WTC11 (cell line): ENCODE measurements at regions not wholly inside any gene's neighbourhood (a gene's known extent, or its start where the extent isn't known, plus 50 kb on each side); places are given as distances from the start of the nearest gene placed in this dataset.

Experiments
- E2F1 ChIP-seq: sonication (generic); formaldehyde crosslinking; IDR thresholded peaks from 2 replicates; pipeline ENCODE4 v1.8.0; 2022; ENCODE audit warnings: mild to moderate bottlenecking, missing genetic modification reagents
- ESRRA ChIP-seq: sonication (generic); formaldehyde crosslinking; IDR thresholded peaks from 2 replicates; pipeline ENCODE4 v1.8.1; 2022; ENCODE audit warnings: mild to moderate bottlenecking, missing genetic modification reagents, borderline replicate concordance
- PRRX2 ChIP-seq: fragments of 250-450 bp; sonication (Bioruptor Pico); IDR thresholded peaks from 2 replicates; pipeline ENCODE4 v1.8.0; 2021; ENCODE audit warnings: mild to moderate bottlenecking
- TF ChIP-seq, protein P1 (sequence below): fragments of 200-600 bp; IDR thresholded peaks from 2 replicates; pipeline ENCODE4 v1.8.0; 2022; ENCODE audit warnings: antibody characterized with exemption
- TF ChIP-seq, protein P2 (sequence below): sonication (generic); formaldehyde crosslinking; IDR thresholded peaks from 2 replicates; pipeline ENCODE4 v1.8.1; 2023; ENCODE audit warnings: mild to moderate bottlenecking, missing genetic modification reagents, moderate library complexity
- TF ChIP-seq, protein P3 (sequence below): sonication (generic); formaldehyde crosslinking; IDR thresholded peaks from 2 replicates; pipeline ENCODE4 v1.8.1; 2023; ENCODE audit warnings: mild to moderate bottlenecking, moderate library complexity, missing genetic modification reagents
- TF ChIP-seq, protein P4 (sequence below): sonication (generic); formaldehyde crosslinking; IDR thresholded peaks from 2 replicates; pipeline ENCODE4 v1.8.1; 2022; ENCODE audit warnings: missing genetic modification reagents, borderline replicate concordance
- TF ChIP-seq, protein P5 (sequence below): sonication (generic); formaldehyde crosslinking; IDR thresholded peaks from 2 replicates; pipeline ENCODE4 v1.8.0; 2023; ENCODE audit warnings: mild to moderate bottlenecking, missing genetic modification reagents

GRCh38 chr13:72166102-72166650 is 299.2 kb upstream of the DACH1 start:
- TF ChIP-seq, protein P1, sequence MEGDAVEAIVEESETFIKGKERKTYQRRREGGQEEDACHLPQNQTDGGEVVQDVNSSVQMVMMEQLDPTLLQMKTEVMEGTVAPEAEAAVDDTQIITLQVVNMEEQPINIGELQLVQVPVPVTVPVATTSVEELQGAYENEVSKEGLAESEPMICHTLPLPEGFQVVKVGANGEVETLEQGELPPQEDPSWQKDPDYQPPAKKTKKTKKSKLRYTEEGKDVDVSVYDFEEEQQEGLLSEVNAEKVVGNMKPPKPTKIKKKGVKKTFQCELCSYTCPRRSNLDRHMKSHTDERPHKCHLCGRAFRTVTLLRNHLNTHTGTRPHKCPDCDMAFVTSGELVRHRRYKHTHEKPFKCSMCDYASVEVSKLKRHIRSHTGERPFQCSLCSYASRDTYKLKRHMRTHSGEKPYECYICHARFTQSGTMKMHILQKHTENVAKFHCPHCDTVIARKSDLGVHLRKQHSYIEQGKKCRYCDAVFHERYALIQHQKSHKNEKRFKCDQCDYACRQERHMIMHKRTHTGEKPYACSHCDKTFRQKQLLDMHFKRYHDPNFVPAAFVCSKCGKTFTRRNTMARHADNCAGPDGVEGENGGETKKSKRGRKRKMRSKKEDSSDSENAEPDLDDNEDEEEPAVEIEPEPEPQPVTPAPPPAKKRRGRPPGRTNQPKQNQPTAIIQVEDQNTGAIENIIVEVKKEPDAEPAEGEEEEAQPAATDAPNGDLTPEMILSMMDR, result no peak
- TF ChIP-seq, protein P2, sequence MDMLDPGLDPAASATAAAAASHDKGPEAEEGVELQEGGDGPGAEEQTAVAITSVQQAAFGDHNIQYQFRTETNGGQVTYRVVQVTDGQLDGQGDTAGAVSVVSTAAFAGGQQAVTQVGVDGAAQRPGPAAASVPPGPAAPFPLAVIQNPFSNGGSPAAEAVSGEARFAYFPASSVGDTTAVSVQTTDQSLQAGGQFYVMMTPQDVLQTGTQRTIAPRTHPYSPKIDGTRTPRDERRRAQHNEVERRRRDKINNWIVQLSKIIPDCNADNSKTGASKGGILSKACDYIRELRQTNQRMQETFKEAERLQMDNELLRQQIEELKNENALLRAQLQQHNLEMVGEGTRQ (CRISPR knock-in tag), result no peak
- no peak for TF ChIP-seq PRRX2
- TF ChIP-seq, protein P3, sequence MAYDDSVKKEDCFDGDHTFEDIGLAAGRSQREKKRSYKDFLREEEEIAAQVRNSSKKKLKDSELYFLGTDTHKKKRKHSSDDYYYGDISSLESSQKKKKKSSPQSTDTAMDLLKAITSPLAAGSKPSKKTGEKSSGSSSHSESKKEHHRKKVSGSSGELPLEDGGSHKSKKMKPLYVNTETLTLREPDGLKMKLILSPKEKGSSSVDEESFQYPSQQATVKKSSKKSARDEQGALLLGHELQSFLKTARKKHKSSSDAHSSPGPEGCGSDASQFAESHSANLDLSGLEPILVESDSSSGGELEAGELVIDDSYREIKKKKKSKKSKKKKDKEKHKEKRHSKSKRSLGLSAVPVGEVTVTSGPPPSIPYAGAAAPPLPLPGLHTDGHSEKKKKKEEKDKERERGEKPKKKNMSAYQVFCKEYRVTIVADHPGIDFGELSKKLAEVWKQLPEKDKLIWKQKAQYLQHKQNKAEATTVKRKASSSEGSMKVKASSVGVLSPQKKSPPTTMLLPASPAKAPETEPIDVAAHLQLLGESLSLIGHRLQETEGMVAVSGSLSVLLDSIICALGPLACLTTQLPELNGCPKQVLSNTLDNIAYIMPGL (CRISPR knock-in tag), result no peak
- TF ChIP-seq, protein P4, sequence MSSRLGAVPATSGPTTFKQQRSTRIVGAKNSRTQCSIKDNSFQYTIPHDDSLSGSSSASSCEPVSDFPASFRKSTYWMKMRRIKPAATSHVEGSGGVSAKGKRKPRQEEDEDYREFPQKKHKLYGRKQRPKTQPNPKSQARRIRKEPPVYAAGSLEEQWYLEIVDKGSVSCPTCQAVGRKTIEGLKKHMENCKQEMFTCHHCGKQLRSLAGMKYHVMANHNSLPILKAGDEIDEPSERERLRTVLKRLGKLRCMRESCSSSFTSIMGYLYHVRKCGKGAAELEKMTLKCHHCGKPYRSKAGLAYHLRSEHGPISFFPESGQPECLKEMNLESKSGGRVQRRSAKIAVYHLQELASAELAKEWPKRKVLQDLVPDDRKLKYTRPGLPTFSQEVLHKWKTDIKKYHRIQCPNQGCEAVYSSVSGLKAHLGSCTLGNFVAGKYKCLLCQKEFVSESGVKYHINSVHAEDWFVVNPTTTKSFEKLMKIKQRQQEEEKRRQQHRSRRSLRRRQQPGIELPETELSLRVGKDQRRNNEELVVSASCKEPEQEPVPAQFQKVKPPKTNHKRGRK (CRISPR knock-in tag), result no peak
- TF ChIP-seq, protein P5, sequence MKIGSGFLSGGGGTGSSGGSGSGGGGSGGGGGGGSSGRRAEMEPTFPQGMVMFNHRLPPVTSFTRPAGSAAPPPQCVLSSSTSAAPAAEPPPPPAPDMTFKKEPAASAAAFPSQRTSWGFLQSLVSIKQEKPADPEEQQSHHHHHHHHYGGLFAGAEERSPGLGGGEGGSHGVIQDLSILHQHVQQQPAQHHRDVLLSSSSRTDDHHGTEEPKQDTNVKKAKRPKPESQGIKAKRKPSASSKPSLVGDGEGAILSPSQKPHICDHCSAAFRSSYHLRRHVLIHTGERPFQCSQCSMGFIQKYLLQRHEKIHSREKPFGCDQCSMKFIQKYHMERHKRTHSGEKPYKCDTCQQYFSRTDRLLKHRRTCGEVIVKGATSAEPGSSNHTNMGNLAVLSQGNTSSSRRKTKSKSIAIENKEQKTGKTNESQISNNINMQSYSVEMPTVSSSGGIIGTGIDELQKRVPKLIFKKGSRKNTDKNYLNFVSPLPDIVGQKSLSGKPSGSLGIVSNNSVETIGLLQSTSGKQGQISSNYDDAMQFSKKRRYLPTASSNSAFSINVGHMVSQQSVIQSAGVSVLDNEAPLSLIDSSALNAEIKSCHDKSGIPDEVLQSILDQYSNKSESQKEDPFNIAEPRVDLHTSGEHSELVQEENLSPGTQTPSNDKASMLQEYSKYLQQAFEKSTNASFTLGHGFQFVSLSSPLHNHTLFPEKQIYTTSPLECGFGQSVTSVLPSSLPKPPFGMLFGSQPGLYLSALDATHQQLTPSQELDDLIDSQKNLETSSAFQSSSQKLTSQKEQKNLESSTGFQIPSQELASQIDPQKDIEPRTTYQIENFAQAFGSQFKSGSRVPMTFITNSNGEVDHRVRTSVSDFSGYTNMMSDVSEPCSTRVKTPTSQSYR (CRISPR knock-in tag), result no peak
- TF ChIP-seq E2F1 (CRISPR knock-in tag), result no peak
- TF ChIP-seq ESRRA, result no peak
